Cardiac muscle cell (in vitro differentiated cells and primary cell): ENCODE measurements at regions not wholly inside any gene's neighbourhood (a gene's known extent, or its start where the extent isn't known, plus 50 kb on each side); places are given as distances from the start of the nearest gene placed in this dataset.

ENCODE experiments used
- DNase-seq, 2 donors: peaks; one replicate each; pipeline versions ENCODE4 v3.0.0 to v3.0.0-alpha.2; 2010 to 2017; ENCODE audit warnings: low read depth in 1 of 2, low spot score in 1 of 2
- H3K27ac ChIP-seq: fragments of 200-600 bp; sonication (generic); 2 replicates; pipeline ENCODE4 v1.5.1; 2016
- H3K27me3 ChIP-seq: fragments of 200-600 bp; sonication (generic); 2 replicates; pipeline ENCODE4 v1.6.0; 2016; ENCODE audit warnings: control low read depth
- H3K36me3 ChIP-seq: fragments of 200-600 bp; sonication (generic); 2 replicates; pipeline ENCODE4 v1.5.1; 2016; ENCODE audit warnings: control low read depth
- H3K4me1 ChIP-seq: fragments of 200-600 bp; sonication (generic); 2 replicates; pipeline ENCODE4 v1.8.1; 2017; ENCODE audit warnings: low read depth, mild to moderate bottlenecking, mixed run types
- H3K4me3 ChIP-seq: fragments of 200-600 bp; sonication (generic); 2 replicates; pipeline ENCODE4 v1.5.1; 2016; ENCODE audit warnings: mild to moderate bottlenecking
- H3K9me3 ChIP-seq: fragments of 200-600 bp; sonication (generic); 2 replicates; pipeline ENCODE4 v1.5.1; 2017; ENCODE audit warnings: low read depth, mild to moderate bottlenecking, control low read depth
- CTCF ChIP-seq: IDR thresholded peaks from 2 replicates; pipeline ENCODE4 v1.5.1; 2012; ENCODE audit warnings: low read depth, mild to moderate bottlenecking, low read length

DNA sequence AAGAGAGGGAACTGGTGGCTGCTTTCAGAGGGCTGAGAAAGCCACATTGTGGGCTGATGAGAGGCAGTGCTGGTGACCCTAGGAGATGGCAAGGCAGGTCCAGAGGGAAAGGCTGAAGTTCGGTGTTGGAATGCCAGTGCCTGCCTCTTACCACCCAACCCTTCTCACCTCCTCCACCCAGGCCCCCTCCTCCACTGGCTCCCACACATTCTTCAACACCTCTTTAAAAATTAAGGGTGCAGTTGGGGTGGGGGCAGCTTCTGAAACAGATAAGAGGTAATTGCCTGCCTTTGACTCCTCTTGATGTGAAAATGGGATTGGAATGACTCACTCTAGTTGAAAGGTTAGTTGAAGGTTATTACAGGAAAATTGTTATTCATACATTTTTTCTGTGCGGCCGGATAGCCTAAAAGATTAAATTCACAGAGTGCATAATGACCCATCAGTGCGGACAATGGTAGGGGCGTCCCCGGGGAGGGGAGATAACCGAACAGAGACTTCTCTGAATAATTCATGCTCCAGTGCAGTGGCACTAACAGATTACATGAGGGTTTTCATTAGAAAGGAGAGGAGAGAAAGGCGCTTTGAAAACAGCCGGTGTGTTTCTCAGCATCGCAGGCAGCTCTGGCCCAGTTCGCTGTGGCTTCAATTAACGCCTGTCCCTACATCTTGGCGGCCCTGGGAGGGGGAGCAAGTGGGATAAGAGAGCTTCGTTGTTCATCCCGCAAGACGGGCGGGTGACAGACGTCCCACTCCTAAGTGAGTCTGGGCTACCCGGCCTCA is 212.4 kb downstream of the TLE3 start:
- Histone ChIP-seq H3K9me3 (no peaks in the 10 kb centered on the region), H3K36me3 (no peaks in the 10 kb centered on the region), H3K27me3 (peaks cover 4% of the 10 kb centered on the region), H3K4me1 (peaks cover 3% of the 10 kb centered on the region), H3K4me3 (no peak overlapping the region), H3K27ac (no peak overlapping the region)
- DNase-seq, result peak in 1 of 2 donors; percentile 53
- no peak for TF ChIP-seq CTCF

- no peak overlapping the region for H3K4me3 ChIP-seq
- peaks cover 4% of the 10 kb centered on the region for H3K27me3 ChIP-seq
- no peaks in the 10 kb centered on the region for H3K9me3 ChIP-seq
- H3K4me1 ChIP-seq, result peaks cover 3% of the 10 kb centered on the region
- TF ChIP-seq CTCF, result no peak
- no peaks in the 10 kb centered on the region for H3K36me3 ChIP-seq
- no peak for DNase-seq
- H3K27ac ChIP-seq, result no peak overlapping the region
Observed at GRCh38 chr15:69887009-69887408, 210.7 kb downstream of the TLE3 start.

DNA sequence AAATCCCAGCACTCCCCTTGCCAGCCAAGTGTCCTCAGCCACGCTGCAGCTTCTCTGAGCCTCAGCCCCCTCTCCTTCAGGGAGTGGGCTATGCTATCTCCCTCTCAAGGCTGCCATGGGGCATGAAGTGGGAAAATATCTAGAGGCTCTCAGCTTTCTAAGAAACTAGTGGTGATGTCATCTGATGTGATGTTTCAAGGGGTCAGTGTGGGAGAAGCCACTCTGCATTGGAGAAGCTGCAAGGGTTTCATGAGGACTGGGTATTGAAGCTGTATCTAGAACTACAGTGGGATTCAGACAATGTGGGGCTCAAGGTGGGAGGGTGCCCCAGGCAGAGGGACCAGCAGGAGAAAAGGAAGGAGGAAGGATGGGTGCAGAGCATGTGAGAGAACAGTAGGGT is 210.2 kb downstream of the TLE3 start:
- Histone ChIP-seq H3K4me3 (no peak overlapping the region), H3K9me3 (no peaks in the 10 kb centered on the region), H3K27me3 (peaks cover 4% of the 10 kb centered on the region), H3K4me1 (peaks cover 3% of the 10 kb centered on the region), H3K27ac (no peak overlapping the region), H3K36me3 (no peaks in the 10 kb centered on the region)
- no peak for DNase-seq
- no peak for TF ChIP-seq CTCF

DNA sequence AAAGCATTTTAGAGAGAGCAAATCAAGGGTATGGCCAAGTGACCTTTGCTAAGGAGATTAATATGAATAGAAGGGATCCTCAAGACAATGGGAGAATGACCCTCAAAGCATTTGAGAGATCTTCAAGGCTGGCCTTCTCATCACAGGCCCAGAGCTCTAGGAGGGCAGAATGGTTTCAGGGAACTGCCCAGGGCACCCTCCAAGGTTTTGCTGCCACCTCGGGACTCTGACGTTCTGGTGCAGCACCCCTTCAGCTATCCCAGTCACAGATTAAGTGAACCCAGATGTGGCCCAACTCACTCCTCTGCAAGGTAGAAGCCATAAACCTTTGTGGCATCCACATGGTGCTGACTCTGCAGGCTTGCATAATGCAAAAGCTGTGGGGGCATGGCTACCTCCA is 209.3 kb downstream of the TLE3 start:
- DNase-seq, result no peak
- H3K36me3 ChIP-seq, result no peaks in the 10 kb centered on the region
- H3K27ac ChIP-seq, result no peak overlapping the region
- no peak for TF ChIP-seq CTCF
- H3K9me3 ChIP-seq, result no peaks in the 10 kb centered on the region
- peaks cover 4% of the 10 kb centered on the region for H3K27me3 ChIP-seq
- no peak overlapping the region for H3K4me3 ChIP-seq
- peaks cover 3% of the 10 kb centered on the region for H3K4me1 ChIP-seq

GRCh38 chr15:69891070-69891536 is 206.6 kb downstream of the TLE3 start:
- no peak for DNase-seq
- Histone ChIP-seq H3K27me3 (no peaks in the 10 kb centered on the region), H3K4me1 (no peaks in the 10 kb centered on the region), H3K9me3 (no peaks in the 10 kb centered on the region), H3K36me3 (no peaks in the 10 kb centered on the region), H3K4me3 (no peak overlapping the region), H3K27ac (no peak overlapping the region)
- no peak for TF ChIP-seq CTCF
